ENCODE measurements at regions not wholly inside any gene's neighbourhood (a gene's known extent, or its start where the extent isn't known, plus 50 kb on each side); places are given as distances from the start of the nearest gene placed in this dataset.
"Not testable (repeated sequence)": the region's sequence is repeated elsewhere in the genome, so short reads cannot be mapped to it uniquely, and the experiment has no call there.

- DNase-seq = no peak
Observed at GRCh38 chr3:18185624-18186023, 239.5 kb downstream of the SATB1 start.

GRCh38 chr3:18182923-18183322, 242.2 kb downstream of the SATB1 start:
- DNase-seq = not testable (repeated sequence)

GRCh38 chr3:18179521-18179920, 245.6 kb downstream of the SATB1 start:
- no peak for DNase-seq

- DNase-seq = no peak
Observed at GRCh38 chr3:18177271-18177670, 247.9 kb downstream of the SATB1 start.

GRCh38 chr3:18173891-18174290, 251.2 kb downstream of the SATB1 start:
- DNase-seq = not testable (repeated sequence)

GRCh38 chr3:18159681-18160080, 265.5 kb downstream of the SATB1 start:
- DNase-seq = no peak

- DNase-seq = no peak
Observed at GRCh38 chr3:18153571-18154173, 271.5 kb downstream of the SATB1 start.

- no peak for DNase-seq
Observed at GRCh38 chr3:18151199-18151598, 273.9 kb downstream of the SATB1 start.

- no peak for DNase-seq
Observed at GRCh38 chr3:18149935-18150334, 275.2 kb downstream of the SATB1 start.

GRCh38 chr3:18149386-18149785, 275.8 kb downstream of the SATB1 start:
- DNase-seq = no peak

- no peak for DNase-seq
Observed at GRCh38 chr3:18144571-18144970, 280.6 kb downstream of the SATB1 start.

- DNase-seq = no peak
Observed at GRCh38 chr3:18143258-18143780, 281.8 kb downstream of the SATB1 start.

GRCh38 chr3:18137958-18138357, 287.2 kb downstream of the SATB1 start:
- no peak for DNase-seq

- DNase-seq = no peak
Observed at GRCh38 chr3:18135060-18135814, 289.9 kb downstream of the SATB1 start.

GRCh38 chr3:18134386-18135059, 290.6 kb downstream of the SATB1 start:
- DNase-seq = no peak

- no peak for DNase-seq
Observed at GRCh38 chr3:18132991-18133390, 292.1 kb downstream of the SATB1 start.

- no peak for DNase-seq
Observed at GRCh38 chr3:18127859-18128681, 297.1 kb downstream of the SATB1 start.

GRCh38 chr3:18127174-18127858, 297.8 kb downstream of the SATB1 start:
- no peak for DNase-seq

GRCh38 chr3:18126772-18127171, 298.4 kb downstream of the SATB1 start:
- no peak for DNase-seq

- DNase-seq = no peak
Observed at GRCh38 chr3:18124501-18124900, 300.6 kb downstream of the SATB1 start.

GRCh38 chr3:18122264-18122663, 302.9 kb downstream of the SATB1 start:
- DNase-seq = no peak

- DNase-seq = no peak
Observed at GRCh38 chr3:18121020-18121419, 304.1 kb downstream of the SATB1 start.

Measured in NCI-H1436 (cell line).